ENCODE measurements at regions not wholly inside any gene's neighbourhood (a gene's known extent, or its start where the extent isn't known, plus 50 kb on each side); places are given as distances from the start of the nearest gene placed in this dataset.

DNA sequence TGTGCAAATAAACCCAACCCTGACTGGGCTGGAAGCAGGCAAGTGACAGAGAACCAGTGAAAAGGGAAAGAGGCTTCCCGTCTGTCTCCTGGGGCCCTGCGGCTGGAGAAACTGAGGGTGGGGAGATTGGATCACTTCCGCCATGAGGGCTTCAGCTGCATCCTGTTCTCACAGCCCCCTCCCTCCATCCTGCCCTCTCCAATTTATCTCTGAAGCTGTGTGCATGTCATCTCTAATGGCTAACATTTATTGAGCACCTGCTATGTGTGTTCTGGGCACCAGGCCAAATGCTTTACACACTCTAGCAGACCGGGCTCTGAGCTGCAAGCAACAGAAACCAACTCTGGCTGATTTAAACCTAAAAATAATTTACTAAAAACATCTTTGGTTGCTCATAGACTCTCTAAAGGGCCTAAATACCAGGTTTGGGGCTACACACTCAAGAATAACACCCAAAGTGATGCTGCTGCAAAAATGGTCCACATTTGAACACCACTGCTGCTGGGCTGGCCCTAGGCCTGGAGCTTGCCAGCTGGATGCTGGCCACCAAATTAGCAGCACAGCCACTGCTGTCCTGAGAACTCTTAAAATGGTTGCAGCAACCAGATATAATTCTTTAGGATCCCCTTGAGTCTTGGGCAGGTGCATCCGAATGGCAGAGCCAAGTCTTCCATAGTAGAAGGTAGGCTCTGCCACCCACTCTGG lies 123.6 kb upstream of the LRFN2 start:
- H3K9me3 Mint-ChIP-seq (ENCODE audit: low read depth), result no peaks in the 10 kb centered on the region
- H3K27me3 Mint-ChIP-seq, result no peaks in the 10 kb centered on the region
- H3K36me3 Mint-ChIP-seq, result no peaks in the 10 kb centered on the region
- H3K4me1 Mint-ChIP-seq (ENCODE audit: low read depth), result no peaks in the 10 kb centered on the region
- H3K4me3 Mint-ChIP-seq, result no peak overlapping the region
- H3K27ac Mint-ChIP-seq, result no peak overlapping the region

DNA sequence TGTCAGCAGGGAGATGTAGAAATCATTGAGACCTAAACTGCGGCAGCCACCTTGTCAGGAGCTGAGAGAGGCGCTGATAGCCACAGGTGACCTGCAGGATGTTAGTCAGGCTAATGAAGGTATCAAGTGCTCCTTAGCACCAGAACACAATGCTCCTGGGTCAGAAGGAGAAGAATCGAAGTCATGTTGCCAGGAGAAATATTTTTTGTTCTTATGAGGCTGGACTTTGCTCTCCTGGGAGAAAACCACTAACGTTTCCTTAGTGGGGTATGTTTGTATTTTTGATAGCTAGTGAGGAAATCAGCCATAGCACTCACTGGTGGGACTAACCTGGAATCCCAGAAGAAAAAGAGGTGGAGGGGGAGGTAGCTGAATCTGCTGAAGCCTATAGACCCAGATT lies 120.9 kb upstream of the LRFN2 start:
- no peak overlapping the region for H3K27ac Mint-ChIP-seq
- H3K4me3 Mint-ChIP-seq, result no peak overlapping the region
- H3K36me3 Mint-ChIP-seq, result no peaks in the 10 kb centered on the region
- H3K9me3 Mint-ChIP-seq (ENCODE audit: low read depth), result no peaks in the 10 kb centered on the region
- no peaks in the 10 kb centered on the region for H3K27me3 Mint-ChIP-seq
- no peaks in the 10 kb centered on the region for H3K4me1 Mint-ChIP-seq (ENCODE audit: low read depth)

DNA sequence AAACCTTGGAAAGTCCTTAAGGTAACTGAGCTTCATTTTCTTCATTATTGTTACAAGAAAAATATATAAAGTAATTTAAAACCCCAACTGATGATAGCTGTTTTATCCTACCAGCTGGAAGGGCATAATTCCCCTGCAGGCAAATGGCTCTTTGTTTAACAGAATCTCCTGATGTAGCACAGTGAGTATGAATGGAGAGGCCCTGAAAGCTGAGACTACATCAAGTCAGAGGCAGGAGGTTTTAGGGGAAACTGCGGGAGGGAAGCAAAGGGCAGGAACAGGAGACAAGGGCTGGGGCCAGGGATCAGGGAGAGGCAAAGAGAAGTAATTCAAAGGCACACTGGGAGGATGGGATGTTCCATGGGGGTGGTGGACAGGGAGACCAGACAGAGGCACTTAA lies 119.0 kb upstream of the LRFN2 start:
- H3K9me3 Mint-ChIP-seq (ENCODE audit: low read depth), result no peaks in the 10 kb centered on the region
- H3K4me1 Mint-ChIP-seq (ENCODE audit: low read depth), result no peaks in the 10 kb centered on the region
- no peaks in the 10 kb centered on the region for H3K36me3 Mint-ChIP-seq
- no peaks in the 10 kb centered on the region for H3K27me3 Mint-ChIP-seq
- no peak overlapping the region for H3K27ac Mint-ChIP-seq
- H3K4me3 Mint-ChIP-seq, result no peak overlapping the region

DNA sequence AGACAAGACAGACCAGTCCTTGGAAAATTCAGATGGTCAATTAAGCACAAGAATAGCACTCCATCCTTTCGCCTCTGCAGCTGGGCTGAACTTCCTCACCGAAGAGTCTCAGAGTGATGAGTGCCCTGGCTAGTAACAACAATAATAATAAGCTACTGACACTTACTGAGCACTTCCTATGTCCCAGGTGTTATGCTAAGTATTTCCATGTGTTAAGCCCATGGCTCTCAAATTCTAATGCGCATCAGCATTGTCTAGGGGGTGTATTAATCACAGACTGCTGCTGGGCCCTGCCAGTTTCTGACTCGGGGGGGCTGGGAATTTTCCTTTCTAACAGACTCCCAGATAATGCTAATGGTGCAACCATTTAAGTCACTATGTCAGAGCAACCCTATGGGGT lies 118.2 kb upstream of the LRFN2 start:
- no peaks in the 10 kb centered on the region for H3K27me3 Mint-ChIP-seq
- no peaks in the 10 kb centered on the region for H3K36me3 Mint-ChIP-seq
- H3K27ac Mint-ChIP-seq, result no peak overlapping the region
- no peak overlapping the region for H3K4me3 Mint-ChIP-seq
- H3K9me3 Mint-ChIP-seq (ENCODE audit: low read depth), result no peaks in the 10 kb centered on the region
- H3K4me1 Mint-ChIP-seq (ENCODE audit: low read depth), result no peaks in the 10 kb centered on the region

DNA sequence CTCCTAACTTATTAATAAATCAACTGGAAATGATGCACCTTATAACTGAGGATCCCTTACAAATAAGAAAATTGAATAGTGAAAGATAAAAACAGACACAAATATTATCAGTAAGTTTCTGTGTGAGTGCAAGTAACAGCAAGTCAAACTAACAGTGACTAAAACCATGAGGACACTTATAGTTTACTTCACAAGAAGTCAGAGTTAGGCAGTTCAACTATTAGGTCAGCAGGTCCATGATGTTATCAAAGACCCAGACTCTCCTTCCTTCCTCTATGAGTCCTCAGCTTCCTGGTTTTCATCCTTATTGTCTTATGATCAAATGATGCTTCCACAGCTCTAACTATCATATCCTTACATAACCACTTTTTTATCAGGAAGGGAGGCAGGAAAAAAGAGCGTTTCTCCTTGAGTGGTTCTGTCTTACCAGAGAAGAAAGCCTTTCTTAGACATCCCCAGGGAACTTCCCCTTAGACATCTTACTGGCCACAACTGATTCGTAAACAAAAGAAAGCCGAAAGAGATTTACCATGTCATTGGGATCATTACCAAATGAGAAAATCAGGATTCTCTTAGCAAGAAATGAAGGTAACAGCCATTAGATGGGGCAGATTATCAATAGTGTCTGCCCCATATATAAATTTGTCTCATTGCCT lies 114.3 kb upstream of the LRFN2 start:
- Mint-ChIP-seq H3K4me1 (ENCODE audit: low read depth) (no peaks in the 10 kb centered on the region), H3K36me3 (no peaks in the 10 kb centered on the region), H3K9me3 (ENCODE audit: low read depth) (no peaks in the 10 kb centered on the region), H3K27me3 (peaks cover 2% of the 10 kb centered on the region), H3K27ac (no peak overlapping the region), H3K4me3 (no peak overlapping the region)

DNA sequence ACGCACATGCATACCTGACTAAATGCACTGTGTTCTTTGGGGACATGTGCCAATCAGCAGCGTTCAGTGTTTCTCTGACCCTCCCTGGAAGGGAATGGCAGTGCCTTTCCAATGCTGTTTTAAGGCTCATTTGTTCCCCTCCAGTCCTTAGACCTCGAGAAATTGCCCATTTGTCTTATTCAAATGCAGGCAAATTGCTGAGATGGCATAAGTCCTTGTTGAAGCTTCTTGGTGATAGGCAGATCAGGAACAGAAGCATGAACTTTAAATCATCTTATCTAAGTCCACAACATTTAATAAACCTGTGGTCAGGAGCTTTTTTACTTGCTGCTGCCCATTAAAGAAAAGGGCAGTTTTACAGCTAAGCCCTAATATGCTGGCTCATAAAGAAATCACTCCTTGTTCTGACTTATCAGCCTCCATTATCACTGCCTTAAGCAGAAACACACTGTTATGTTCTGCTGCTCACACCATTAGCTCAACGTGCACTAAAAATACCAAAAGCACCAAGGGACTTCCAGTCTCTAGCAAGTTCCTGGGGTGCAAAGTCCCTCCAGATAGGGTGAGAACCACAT lies 112.9 kb upstream of the LRFN2 start:
- Mint-ChIP-seq H3K36me3 (no peaks in the 10 kb centered on the region), H3K9me3 (ENCODE audit: low read depth) (no peaks in the 10 kb centered on the region), H3K27ac (no peak overlapping the region), H3K27me3 (peaks cover 2% of the 10 kb centered on the region), H3K4me3 (no peak overlapping the region), H3K4me1 (ENCODE audit: low read depth) (no peaks in the 10 kb centered on the region)

DNA sequence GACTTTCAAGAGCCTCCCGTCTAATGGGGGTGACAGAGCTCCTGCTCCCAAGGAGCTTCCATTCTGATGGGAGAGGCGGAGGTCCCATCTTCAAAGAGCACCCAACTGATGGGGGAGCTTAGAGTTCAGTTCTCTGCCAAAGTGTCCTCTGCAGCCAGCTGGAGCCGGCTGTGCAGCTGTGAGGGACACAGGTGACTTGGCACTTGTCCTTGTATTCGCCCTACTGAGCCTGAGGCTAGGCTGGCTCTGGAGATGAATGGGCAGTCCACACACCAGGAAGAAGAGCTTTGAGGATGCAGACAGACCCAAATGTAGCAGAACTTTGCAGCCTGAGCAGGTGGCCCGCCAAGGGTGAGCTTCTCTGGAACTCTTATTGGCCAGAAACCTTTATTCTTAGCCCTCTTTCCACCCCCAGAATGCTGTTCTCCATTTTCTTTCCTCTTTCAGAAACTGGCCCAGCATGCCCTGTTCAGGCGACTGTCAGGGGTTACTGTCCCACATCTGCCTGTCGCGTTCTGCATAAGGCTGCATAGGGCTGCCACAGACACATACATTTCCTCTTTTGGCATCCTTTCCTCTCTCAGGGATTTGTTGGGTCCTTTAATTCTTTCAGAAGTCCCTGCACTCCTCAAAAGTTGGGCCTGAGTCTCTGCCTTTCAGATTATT lies 108.7 kb upstream of the LRFN2 start:
- Mint-ChIP-seq H3K27ac (no peak overlapping the region), H3K36me3 (no peaks in the 10 kb centered on the region), H3K27me3 (peaks cover 2% of the 10 kb centered on the region)

DNA sequence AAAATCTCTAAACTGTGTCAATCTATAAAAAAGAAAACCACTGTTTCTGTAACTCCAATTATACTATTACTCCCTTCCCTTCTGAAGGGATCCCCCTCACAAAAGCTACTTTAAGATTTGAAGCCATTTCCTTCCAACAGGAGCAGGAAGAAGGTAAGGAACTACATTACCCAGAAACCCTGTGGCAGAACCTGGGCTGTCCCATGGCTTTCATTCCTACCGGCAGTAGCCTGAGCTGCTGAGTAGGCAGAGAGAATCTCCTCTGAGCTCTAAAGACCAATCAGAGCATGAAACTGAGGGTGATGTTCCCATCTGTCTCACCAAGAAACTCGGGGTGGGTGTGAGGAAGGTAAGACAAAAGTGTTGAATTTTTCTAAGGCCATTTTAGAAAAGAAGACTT lies 108.0 kb upstream of the LRFN2 start:
- H3K27me3 Mint-ChIP-seq, result peaks cover 2% of the 10 kb centered on the region

More for the DNA sequence above, 108.7 kb upstream of the LRFN2 start:
- H3K4me1 Mint-ChIP-seq (ENCODE audit: low read depth), result no peaks in the 10 kb centered on the region
- no peak overlapping the region for H3K4me3 Mint-ChIP-seq
- no peaks in the 10 kb centered on the region for H3K9me3 Mint-ChIP-seq (ENCODE audit: low read depth)

DNA sequence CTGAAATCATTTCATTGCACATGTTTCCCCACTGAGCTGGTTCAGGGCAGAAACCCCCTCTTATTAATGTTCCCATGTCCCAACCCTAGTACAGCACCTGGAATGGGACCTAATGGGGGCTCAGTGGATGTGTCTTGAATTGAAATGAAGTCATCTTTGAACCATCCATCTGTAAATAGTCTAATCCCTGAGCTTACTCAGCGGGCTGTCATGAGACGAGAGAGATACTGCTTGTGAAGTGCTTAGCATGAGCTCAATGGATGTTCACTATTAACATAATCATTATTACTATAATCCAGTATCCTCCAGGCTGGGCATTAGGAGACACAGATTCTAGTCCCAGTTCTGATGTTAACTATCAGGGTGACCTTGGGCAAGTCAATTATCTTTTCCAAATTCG lies 106.6 kb upstream of the LRFN2 start:
- Mint-ChIP-seq H3K4me3 (no peak overlapping the region), H3K27ac (no peak overlapping the region), H3K4me1 (ENCODE audit: low read depth) (no peaks in the 10 kb centered on the region), H3K36me3 (no peaks in the 10 kb centered on the region), H3K27me3 (peaks cover 2% of the 10 kb centered on the region), H3K9me3 (ENCODE audit: low read depth) (no peaks in the 10 kb centered on the region)

More for the DNA sequence above, 108.0 kb upstream of the LRFN2 start:
- Mint-ChIP-seq H3K4me3 (no peak overlapping the region), H3K4me1 (ENCODE audit: low read depth) (no peaks in the 10 kb centered on the region), H3K36me3 (no peaks in the 10 kb centered on the region), H3K9me3 (ENCODE audit: low read depth) (no peaks in the 10 kb centered on the region), H3K27ac (no peak overlapping the region)

DNA sequence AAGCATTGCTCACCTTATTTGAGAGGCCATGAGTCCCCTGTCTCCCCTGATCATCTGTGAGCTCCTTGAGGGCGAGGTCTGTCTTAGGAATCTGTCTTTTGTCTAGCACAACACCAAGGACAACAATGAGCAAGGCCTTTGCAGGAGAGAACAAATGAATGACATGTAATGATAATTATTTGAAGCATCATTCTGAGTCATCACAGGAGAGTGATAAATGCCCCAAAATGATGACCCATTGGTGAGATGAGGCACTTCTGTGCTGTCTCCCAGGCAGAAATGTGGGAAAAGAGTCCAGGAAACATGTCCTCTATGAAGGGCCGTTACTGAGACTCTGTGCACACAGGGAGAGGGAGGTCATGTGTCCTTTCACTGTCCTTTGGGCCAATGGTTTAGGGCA lies 105.2 kb upstream of the LRFN2 start:
- Mint-ChIP-seq H3K36me3 (no peaks in the 10 kb centered on the region), H3K27me3 (peaks cover under 1% of the 10 kb centered on the region), H3K4me3 (no peak overlapping the region), H3K27ac (no peak overlapping the region), H3K9me3 (ENCODE audit: low read depth) (no peaks in the 10 kb centered on the region), H3K4me1 (ENCODE audit: low read depth) (no peaks in the 10 kb centered on the region)

DNA sequence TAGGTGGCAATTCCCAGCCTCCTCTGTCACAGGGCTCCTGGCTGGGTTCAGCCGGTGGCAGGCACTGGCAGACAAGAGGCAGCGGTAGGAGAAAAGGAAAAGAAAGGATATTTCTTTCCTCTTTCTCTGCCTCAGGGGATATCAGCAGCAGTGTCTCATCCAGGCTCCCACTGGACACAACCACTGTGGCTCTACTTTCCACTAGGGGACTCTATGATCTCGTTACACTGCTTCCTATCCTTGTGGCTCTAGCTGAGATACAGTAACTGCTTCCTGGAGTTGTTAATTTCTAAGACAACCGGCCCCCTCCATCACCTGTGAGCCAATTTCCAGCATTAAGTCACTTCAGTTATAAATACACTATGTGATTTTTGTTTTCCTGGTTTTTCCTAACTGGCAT lies 102.0 kb upstream of the LRFN2 start:
- Mint-ChIP-seq H3K4me3 (no peak overlapping the region), H3K36me3 (no peaks in the 10 kb centered on the region), H3K9me3 (ENCODE audit: low read depth) (no peaks in the 10 kb centered on the region), H3K27ac (no peak overlapping the region), H3K4me1 (ENCODE audit: low read depth) (no peaks in the 10 kb centered on the region), H3K27me3 (peaks cover 6% of the 10 kb centered on the region)

DNA sequence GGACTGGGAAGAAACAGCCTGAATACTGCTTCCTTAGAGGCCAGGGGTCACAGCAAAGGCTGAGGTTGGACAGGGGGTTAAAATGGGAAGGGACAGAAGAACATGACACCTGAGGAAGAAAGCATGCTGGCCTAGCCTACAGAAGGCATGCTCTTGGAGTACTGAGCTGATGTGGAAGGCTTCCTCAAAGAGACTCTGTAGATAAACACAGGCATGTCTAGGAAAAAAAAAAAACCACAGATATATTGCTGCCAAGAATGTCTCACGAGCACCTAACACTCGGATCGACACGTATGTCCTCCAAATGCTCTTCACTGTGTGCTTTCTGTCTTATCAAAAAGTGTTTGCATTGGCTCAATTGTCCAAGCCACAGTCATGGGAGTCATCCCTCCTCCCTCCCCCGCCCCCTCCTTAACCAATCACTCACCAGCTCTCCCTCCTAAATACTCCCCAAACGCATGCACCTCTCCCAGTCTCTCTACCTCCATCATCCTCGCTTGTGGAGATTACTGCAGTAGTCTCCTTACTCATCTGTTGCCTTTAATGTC lies 101.1 kb upstream of the LRFN2 start:
- Mint-ChIP-seq H3K27me3 (peaks cover 6% of the 10 kb centered on the region), H3K4me3 (no peak overlapping the region), H3K27ac (no peak overlapping the region), H3K4me1 (ENCODE audit: low read depth) (no peaks in the 10 kb centered on the region), H3K9me3 (ENCODE audit: low read depth) (no peaks in the 10 kb centered on the region), H3K36me3 (no peaks in the 10 kb centered on the region)

DNA sequence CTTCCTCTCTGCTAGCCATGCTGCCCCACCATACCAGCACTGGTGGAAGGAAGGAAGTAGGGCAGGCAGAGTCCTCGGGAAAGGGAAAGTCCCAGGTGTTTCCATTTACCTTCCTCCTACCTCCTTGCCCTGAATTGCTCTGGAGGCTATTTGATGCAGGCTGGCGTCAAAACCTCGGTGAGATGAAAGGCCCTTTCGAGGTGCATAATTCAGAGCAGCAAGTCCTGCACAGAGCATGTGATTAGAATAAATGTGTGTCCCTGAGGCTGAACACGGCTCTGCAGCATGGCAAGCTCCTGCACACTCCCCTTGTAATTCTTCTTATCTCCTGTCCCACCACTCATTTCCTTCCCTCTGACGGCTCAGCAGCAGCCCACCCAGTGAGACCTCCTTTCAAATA lies 98.7 kb upstream of the LRFN2 start:
- Mint-ChIP-seq H3K4me3 (no peak overlapping the region), H3K4me1 (ENCODE audit: low read depth) (no peaks in the 10 kb centered on the region), H3K27me3 (peaks cover 6% of the 10 kb centered on the region), H3K36me3 (no peaks in the 10 kb centered on the region), H3K27ac (no peak overlapping the region), H3K9me3 (ENCODE audit: low read depth) (no peaks in the 10 kb centered on the region)

DNA sequence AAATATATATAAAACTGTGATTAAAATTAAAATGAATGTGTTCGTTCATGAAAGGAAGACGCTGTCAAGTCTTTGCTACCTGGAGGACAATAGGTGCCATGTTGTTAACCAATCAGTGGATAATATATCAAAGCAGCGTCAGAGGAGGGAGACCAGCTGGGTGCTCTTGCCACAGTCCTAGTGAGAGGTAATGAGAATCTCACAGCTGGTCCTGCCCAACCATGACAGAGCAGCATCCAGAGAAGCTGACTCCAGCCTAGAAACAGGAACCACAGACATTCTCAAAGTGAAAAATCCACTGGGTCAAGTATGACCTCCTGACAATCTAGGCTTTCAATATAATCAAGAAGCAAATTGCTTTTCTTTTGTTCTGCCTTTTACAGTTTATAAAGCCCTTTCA lies 94.5 kb upstream of the LRFN2 start:
- Mint-ChIP-seq H3K4me1 (ENCODE audit: low read depth) (no peaks in the 10 kb centered on the region), H3K36me3 (peaks cover 3% of the 10 kb centered on the region), H3K4me3 (no peak overlapping the region), H3K27me3 (peaks cover 2% of the 10 kb centered on the region), H3K27ac (no peak overlapping the region), H3K9me3 (ENCODE audit: low read depth) (no peaks in the 10 kb centered on the region)

DNA sequence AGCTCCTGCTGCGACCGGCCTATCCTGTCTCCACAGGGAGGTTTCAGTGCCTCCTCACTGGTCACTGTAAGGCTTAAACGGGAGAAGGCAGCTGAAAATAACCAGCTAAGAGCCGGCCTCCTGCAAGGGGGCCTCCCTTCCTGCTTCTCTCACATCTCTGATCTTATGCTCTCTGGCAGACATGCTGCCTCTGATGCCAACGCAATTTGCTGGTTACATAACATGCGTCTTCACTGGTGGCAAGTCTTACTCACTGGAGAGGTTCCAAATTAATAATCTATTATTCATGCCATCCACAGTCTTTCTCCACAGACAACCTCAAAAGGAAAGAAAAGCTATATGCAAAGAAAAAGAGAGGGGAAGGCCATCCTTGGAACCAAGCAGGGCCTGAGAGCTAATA lies 91.8 kb upstream of the LRFN2 start:
- H3K27ac Mint-ChIP-seq, result no peak overlapping the region
- H3K4me3 Mint-ChIP-seq, result no peak overlapping the region
- H3K9me3 Mint-ChIP-seq (ENCODE audit: low read depth), result no peaks in the 10 kb centered on the region
- H3K36me3 Mint-ChIP-seq, result peaks cover 3% of the 10 kb centered on the region
- no peaks in the 10 kb centered on the region for H3K4me1 Mint-ChIP-seq (ENCODE audit: low read depth)
- peaks cover 1% of the 10 kb centered on the region for H3K27me3 Mint-ChIP-seq

Data from activated naive CD8-positive, alpha-beta T cell (primary cell).